ENCODE measurements at regions not wholly inside any gene's neighbourhood (a gene's known extent, or its start where the extent isn't known, plus 50 kb on each side); places are given as distances from the start of the nearest gene placed in this dataset.

- intact Hi-C loops (cut with micrococcal nuclease; ENCODE audit: unreplicated experiment), result no loop called here
Observed at GRCh38 chr13:72170571-72170970, 303.6 kb upstream of the DACH1 start.

DNA sequence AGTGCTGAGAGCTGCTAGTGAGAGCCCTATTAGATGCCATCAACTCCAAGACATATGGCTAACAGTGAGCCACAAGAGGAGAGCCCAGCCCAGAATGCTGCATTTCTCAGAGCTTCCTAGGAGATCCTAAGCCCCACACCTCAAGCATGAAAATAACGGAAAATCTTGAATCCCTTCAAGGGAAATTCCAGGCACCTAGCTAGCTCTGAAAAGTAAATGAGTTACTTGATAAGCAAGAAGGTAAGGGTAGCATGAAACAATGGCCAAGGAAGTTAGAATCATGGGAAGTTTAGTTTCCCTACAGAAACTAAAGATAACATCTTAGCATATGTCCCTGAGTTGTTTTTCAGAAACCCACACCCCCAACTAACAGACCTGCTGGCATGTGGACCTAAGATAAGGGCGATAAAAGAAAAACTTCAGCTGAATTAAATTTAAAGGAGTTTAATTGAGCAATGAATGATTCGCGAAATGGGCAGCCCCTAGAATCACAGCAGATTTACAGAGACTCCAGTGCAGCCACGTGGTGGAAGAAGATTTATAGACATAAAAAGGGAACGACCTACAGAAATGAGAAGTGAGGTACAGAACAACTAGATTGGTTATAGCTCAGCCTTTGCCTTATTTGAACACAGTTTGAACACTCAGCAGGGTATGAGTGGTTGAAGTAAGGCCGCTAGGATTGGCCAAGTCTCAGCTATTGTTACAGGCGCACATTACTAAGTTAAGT is 301.3 kb upstream of the DACH1 start:
- H3K27me3 ChIP-seq (replicated peaks; ENCODE audit: control insufficient read depth, insufficient read depth, low read length), result no peaks in the 10 kb centered on the region
- Mint-ChIP-seq H3K27me3 (ENCODE audit: insufficient read depth, unreplicated experiment) (no peaks in the 10 kb centered on the region), H3K4me3 (ENCODE audit: unreplicated experiment) (no peak overlapping the region), H3K4me1 (ENCODE audit: low read depth, unreplicated experiment) (no peaks in the 10 kb centered on the region), H3K36me3 (ENCODE audit: insufficient read depth, unreplicated experiment) (no peaks in the 10 kb centered on the region), H3K27ac (ENCODE audit: unreplicated experiment) (no peak overlapping the region), H3K9me3 (ENCODE audit: unreplicated experiment) (no peaks in the 10 kb centered on the region)
- TF ChIP-seq, protein P1, sequence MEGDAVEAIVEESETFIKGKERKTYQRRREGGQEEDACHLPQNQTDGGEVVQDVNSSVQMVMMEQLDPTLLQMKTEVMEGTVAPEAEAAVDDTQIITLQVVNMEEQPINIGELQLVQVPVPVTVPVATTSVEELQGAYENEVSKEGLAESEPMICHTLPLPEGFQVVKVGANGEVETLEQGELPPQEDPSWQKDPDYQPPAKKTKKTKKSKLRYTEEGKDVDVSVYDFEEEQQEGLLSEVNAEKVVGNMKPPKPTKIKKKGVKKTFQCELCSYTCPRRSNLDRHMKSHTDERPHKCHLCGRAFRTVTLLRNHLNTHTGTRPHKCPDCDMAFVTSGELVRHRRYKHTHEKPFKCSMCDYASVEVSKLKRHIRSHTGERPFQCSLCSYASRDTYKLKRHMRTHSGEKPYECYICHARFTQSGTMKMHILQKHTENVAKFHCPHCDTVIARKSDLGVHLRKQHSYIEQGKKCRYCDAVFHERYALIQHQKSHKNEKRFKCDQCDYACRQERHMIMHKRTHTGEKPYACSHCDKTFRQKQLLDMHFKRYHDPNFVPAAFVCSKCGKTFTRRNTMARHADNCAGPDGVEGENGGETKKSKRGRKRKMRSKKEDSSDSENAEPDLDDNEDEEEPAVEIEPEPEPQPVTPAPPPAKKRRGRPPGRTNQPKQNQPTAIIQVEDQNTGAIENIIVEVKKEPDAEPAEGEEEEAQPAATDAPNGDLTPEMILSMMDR (IDR thresholded peaks at IDR 0.05; ENCODE audit: insufficient read depth in 1 of 2, low read depth in 1 of 2, low read length in 1 of 2, severe bottlenecking in 1 of 2, unreplicated experiment in 1 of 2), result no peak
- ChIA-PET POLR2A (no interaction called here), CTCF (interaction anchor here (0.6 kb wide), 1 partner anchor 81 kb away, joined by 3 read pairs; no protein-coding TSS in a partner anchor)
- no peaks in the 10 kb centered on the region for H3K36me3 ChIP-seq (ENCODE audit: control insufficient read depth, insufficient read depth, low read length)
- H3K4me1 ChIP-seq, result no peaks in the 10 kb centered on the region
- no peaks in the 10 kb centered on the region for H3K9me3 ChIP-seq
- no TSS peak for BruUV-seq (replicated peaks)
- DNase-seq, result no peak
- H3K4me3 ChIP-seq (ENCODE audit: low read depth, low read length), result no peak overlapping the region
- intact Hi-C loops (cut with micrococcal nuclease; ENCODE audit: unreplicated experiment), result no loop called here

More at GRCh38 chr13:72170571-72170970, 303.6 kb upstream of the DACH1 start:
- no peaks in the 10 kb centered on the region for H3K4me1 Mint-ChIP-seq (ENCODE audit: low read depth, unreplicated experiment)
- no TSS peak for BruUV-seq (replicated peaks)
- no peak for DNase-seq
- TF ChIP-seq, protein P1 (IDR thresholded peaks at IDR 0.05; ENCODE audit: insufficient read depth in 1 of 2, low read depth in 1 of 2, low read length in 1 of 2, severe bottlenecking in 1 of 2, unreplicated experiment in 1 of 2), result no peak
- no peak overlapping the region for H3K27ac Mint-ChIP-seq (ENCODE audit: unreplicated experiment)
- ChIA-PET POLR2A (no interaction called here), CTCF (no interaction called here)
- H3K9me3 ChIP-seq, result no peaks in the 10 kb centered on the region
- peaks cover 3% of the 10 kb centered on the region for H3K27me3 Mint-ChIP-seq (ENCODE audit: insufficient read depth, unreplicated experiment)
- no peaks in the 10 kb centered on the region for H3K9me3 Mint-ChIP-seq (ENCODE audit: unreplicated experiment)
- no peaks in the 10 kb centered on the region for H3K4me1 ChIP-seq
- H3K4me3 ChIP-seq (ENCODE audit: low read depth, low read length), result no peak overlapping the region
- no peaks in the 10 kb centered on the region for H3K36me3 ChIP-seq (ENCODE audit: control insufficient read depth, insufficient read depth, low read length)
- H3K4me3 Mint-ChIP-seq (ENCODE audit: unreplicated experiment), result no peak overlapping the region
- no peaks in the 10 kb centered on the region for H3K27me3 ChIP-seq (replicated peaks; ENCODE audit: control insufficient read depth, insufficient read depth, low read length)
- no peaks in the 10 kb centered on the region for H3K36me3 Mint-ChIP-seq (ENCODE audit: insufficient read depth, unreplicated experiment)

GRCh38 chr13:72166102-72166650 is 299.2 kb upstream of the DACH1 start:
- H3K4me1 ChIP-seq, result no peaks in the 10 kb centered on the region
- no peak overlapping the region for H3K27ac Mint-ChIP-seq (ENCODE audit: unreplicated experiment)
- ChIA-PET POLR2A (no interaction called here), CTCF (no interaction called here)
- intact Hi-C loops (cut with micrococcal nuclease; ENCODE audit: unreplicated experiment), result no loop called here
- H3K27me3 Mint-ChIP-seq (ENCODE audit: insufficient read depth, unreplicated experiment), result no peaks in the 10 kb centered on the region
- H3K27me3 ChIP-seq (replicated peaks; ENCODE audit: control insufficient read depth, insufficient read depth, low read length), result no peaks in the 10 kb centered on the region
- no peaks in the 10 kb centered on the region for H3K4me1 Mint-ChIP-seq (ENCODE audit: low read depth, unreplicated experiment)
- no TSS peak for BruUV-seq (replicated peaks)
- no peak overlapping the region for H3K4me3 ChIP-seq (ENCODE audit: low read depth, low read length)
- no peak overlapping the region for H3K4me3 Mint-ChIP-seq (ENCODE audit: unreplicated experiment)
- H3K36me3 Mint-ChIP-seq (ENCODE audit: insufficient read depth, unreplicated experiment), result no peaks in the 10 kb centered on the region
- no peaks in the 10 kb centered on the region for H3K9me3 ChIP-seq
- H3K9me3 Mint-ChIP-seq (ENCODE audit: unreplicated experiment), result no peaks in the 10 kb centered on the region
- TF ChIP-seq, protein P1 (IDR thresholded peaks at IDR 0.05; ENCODE audit: insufficient read depth in 1 of 2, low read depth in 1 of 2, low read length in 1 of 2, severe bottlenecking in 1 of 2, unreplicated experiment in 1 of 2), result no peak
- no peak for DNase-seq
- H3K36me3 ChIP-seq (ENCODE audit: control insufficient read depth, insufficient read depth, low read length), result no peaks in the 10 kb centered on the region
